ENCODE measurements at regions not wholly inside any gene's neighbourhood (a gene's known extent, or its start where the extent isn't known, plus 50 kb on each side); places are given as distances from the start of the nearest gene placed in this dataset.
"Not testable (repeated sequence)": the region's sequence is repeated elsewhere in the genome, so short reads cannot be mapped to it uniquely, and the experiment has no call there.

DNA sequence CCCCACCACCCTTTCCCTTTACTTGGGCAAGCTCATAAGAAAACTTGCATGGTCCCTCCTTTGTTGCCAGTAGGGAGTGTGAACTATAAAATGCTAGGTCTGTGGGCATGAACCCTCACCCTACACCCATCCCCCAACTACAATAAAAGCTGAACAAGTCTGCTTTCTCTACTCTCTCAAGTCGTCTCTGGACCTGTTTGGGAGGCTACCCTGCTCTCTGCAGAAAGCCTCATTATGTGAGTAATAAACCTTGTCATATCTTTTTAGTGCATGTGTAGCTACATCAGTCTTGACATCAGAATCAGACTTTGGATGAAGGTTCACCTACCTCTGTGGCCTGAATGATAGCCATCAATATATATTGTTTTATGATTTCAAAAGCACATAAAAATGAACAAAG lies 155.4 kb upstream of the FAM241A start:
- DNase-seq, result no peak

DNA sequence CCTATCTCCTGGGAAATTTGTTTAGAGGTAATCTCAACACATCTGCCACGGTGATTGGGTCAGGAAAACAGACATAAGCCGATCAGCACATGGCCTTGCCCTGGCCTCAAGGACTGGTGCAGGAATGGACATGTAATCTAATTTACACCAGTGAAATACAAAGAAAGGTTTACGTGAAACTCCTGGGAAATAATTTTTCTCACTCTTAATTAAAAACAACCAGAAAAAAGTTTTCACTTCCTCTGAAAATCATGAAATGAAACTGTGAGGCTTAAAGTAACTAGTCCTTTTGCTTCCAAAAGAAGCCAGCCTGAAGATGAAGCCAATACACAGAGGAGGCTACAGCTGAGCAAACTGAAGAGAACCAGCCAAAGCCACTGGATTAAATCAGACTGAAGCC lies 154.1 kb upstream of the FAM241A start:
- peak; percentile 78 for DNase-seq

- peak; percentile 96 for DNase-seq
These were observed 153.5 kb upstream of the FAM241A start for GRCh38 chr4:111991797-111992196.

GRCh38 chr4:111992351-111993168 lies 152.7 kb upstream of the FAM241A start:
- DNase-seq, result no peak

DNA sequence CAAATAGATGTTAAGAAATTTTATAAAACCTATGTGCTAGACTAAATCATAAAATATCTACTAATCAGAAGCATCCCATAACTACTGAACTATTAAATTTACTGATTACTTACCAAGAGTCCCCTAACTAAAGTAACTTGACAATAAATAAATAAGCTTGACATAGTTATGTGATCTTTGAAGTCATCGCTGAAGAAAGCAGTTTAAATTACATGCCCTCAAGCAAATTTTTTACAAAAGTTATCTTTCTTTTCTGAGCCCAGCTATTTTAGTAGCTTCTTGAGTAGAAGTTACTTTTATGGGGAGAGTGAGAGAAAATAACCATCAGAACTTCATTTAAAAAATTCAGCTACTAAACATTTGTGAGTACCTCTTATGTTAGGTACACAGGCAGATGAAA lies 150.9 kb upstream of the FAM241A start:
- DNase-seq, result no peak

- peak; percentile 77 for DNase-seq
These were observed 147.5 kb upstream of the FAM241A start for GRCh38 chr4:111997785-111998184.

GRCh38 chr4:111999801-112000200 lies 145.5 kb upstream of the FAM241A start:
- no peak for DNase-seq

DNA sequence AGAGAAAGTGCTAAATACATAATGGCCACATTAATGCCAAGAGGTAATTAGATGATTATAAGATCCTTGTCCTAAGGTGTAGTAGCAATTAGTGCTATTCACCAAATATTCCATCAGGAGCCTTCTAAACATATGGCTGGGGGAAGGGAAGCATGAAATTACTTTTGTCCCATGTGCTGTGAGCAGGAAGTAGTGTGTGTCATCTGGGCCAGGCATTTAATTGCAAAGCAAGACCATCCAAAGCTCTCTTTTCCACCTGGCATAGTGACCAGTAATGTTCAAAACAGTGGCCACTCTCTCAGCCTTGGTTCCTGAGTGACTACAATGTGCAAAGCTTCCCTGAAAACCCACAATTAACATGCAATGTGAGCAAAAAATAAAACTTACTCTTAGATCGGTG lies 144.2 kb upstream of the FAM241A start:
- no peak for DNase-seq

DNA sequence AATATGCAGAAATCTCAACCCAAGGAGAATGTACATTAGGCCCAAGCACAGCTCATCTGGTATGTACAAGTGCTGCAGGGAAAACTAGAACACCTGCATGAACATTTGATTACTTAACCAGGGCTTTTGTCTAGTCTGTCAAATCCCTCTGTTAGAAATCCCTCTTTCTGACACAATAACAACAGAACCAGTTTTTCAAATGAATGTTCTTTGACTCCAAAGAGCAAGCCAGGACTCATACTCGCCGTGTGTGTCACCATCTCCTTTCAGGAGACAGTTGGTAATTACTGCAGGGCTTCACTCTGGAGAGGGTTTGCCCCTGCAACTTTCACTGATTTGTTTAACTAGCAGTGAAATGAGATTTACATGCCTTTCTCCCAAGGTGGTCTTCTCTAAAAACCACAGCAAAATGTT lies 143.0 kb upstream of the FAM241A start:
- no peak for DNase-seq

DNA sequence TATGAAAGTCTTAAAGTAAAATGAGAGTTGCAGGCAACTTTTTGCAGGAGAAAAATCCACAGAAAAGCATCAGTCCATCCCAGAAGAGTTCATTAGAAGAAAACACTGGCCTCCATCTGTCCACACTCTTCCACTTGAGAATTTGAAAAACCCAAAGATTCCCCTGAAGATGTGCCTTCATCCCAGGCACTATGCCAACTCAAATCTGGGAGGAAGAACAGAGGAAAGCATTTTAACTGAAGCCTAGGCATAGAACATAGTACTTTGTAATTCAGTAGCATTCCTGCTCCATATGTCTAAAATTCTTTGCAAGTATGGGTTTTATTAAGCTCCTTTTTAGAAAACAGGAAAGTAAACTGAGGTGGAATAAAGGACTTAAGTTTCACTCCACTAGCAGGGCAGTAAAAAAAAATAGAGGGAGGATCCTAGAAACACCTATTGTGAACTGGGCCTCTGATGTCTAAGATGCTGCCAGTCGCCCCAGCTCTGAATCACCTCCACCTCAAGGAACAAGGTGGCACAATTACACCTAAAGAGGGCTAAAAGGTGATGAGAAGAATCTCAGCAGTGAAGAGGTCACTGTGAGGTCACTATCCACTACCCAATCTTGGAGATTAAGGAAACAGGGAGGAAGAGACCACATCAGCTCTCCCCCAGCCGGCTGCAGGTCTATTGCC lies 141.9 kb upstream of the FAM241A start:
- no peak for DNase-seq

GRCh38 chr4:112005027-112005426 lies 140.2 kb upstream of the FAM241A start:
- DNase-seq, result no peak

DNA sequence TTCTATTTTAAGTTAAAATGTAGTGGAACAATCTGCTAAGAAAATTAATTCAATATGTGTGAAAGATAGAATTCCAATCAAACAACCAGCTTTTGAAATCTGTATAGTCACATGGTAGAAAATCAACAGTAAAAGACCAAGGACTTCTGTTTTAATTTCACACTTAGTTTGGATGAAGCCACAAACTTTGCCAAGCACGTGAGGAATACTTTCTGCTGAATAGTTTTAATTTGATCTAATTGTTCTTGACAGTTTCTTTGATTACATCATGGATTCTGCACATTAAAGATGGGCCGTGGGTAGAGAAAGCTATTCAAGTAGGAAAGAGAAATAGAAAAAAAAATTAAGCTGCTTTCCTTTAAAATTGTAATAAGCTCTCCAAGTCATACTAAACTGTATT lies 137.9 kb upstream of the FAM241A start:
- DNase-seq, result peak; percentile 45

DNA sequence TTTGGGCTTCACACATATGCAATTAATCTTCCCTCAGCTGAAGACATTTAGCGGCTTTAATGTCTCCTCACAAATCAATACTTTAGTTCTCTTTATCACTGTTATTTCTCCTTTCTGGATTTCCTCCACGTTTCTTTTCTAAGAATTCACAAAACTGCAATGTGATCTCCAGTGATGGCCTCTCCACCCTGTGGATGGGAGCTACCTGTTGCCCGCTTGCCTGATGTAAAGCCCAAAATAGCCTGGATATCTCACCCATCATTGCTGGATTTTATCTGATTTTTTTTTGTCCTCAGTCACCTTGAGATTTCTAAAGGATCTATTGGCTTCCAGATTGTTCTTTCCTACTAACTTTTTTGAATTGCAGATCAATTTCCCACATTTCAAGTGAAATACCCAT lies 129.3 kb upstream of the FAM241A start:
- DNase-seq, result no peak

DNA sequence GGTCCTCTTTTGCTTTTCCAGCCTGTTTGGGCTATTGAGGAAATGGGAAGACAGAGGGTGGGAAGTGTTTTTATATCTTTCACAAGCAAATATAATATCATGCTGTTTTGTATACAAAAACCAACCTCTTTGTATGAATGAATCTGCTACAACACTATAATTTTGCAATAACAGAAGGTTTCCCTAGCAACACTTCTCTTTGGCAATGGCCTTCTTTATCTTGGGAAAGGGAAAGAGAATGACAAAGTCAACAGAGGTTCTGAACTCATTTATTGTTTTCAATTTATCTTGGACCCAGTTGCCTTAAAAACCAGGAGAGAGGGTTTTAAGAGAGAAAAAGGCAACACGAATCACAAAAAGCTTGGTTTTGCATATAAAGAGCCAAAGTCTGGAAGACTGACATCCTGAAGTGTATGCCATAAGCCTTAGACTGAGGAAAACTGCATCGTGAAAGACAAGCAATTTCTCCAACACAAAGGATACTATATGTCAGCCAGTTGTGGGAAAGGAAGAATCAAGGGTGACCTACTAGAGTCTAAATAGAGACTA lies 121.8 kb upstream of the FAM241A start:
- DNase-seq, result peak; percentile 41

DNA sequence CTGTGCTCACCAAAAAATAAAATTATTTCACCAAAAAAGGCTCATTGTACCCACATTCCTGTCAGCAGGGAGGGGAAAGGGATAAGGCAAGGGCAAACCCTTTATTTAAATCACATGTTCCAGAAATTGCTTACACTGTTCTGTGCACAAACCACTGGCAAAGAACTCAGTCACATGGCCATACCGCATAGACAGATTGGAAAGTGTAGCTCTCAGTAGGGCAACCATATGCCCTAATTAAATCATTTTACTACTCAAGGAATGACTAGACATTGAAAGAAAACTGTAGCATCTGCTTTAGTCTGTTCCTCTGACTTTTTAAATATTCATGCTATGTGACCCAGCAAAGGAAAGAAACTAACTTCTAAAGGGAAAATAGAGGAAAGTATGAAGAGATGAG lies 119.2 kb upstream of the FAM241A start:
- no peak for DNase-seq

DNA sequence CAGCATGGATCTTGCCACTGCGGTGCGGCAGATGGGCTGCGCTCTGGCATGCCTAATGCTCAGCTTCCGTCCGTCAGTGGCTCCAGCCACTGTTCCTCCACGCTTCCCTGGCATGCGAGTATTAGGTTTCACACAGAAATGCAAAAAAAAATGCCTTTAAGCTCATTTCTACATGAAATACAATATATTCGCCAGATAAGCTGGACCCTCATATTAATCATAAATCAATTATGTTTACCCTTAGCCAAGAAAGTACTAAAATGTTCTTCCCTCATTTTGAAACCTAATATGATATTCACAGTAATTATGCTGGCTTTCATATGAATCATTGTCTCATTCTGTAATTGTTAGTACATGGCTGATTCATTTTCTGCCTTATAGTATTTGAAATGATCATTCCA lies 115.5 kb upstream of the FAM241A start:
- no peak for DNase-seq

DNA sequence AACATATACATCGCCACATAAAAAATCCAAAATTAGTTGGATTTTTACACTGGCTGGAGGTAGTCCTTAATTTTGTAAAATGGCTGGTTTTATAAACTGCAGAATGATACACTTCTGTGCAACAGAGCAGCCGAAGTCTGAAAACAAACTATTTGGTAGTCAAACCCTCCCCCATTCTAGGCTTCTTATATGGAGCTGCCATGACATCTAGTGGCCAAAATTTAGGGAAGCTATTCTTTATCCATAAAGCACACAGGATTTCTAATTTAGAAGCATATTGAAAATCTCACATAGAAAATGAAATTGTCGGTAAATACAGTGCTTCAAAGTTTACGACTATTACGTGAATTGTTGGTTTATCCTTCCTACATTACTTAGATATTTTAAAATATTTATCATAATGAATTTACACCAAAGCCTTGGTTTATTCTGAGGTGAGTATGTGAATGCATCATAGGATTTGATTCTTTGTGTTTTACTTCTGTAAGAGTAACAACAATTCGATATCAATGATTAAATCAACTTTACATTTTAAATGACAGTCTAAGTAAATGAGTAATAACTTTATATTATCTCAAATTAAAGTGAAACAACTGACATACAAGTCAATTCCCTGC lies 113.4 kb upstream of the FAM241A start:
- DNase-seq, result peak; percentile 62

DNA sequence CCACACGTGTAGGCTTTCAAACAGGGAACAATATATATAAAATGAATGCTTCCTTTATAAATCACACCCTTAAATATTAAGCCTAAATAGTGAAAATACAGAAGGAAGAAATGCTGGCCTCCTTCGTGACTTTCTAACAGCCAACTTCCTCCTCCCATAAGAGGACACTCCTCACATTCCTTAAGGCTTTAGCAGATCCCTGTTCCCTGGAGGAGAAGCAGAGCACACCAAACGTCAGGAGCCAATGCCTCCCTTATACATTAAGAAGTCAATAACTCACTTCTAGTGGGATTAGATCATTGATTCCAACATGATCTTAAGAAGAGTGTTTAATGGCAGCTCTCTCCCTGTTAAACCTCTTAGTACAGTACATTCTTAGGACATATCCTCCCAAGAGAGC lies 108.4 kb upstream of the FAM241A start:
- no peak for DNase-seq

- DNase-seq, result no peak
These were observed 106.4 kb upstream of the FAM241A start for GRCh38 chr4:112038861-112039260.

DNA sequence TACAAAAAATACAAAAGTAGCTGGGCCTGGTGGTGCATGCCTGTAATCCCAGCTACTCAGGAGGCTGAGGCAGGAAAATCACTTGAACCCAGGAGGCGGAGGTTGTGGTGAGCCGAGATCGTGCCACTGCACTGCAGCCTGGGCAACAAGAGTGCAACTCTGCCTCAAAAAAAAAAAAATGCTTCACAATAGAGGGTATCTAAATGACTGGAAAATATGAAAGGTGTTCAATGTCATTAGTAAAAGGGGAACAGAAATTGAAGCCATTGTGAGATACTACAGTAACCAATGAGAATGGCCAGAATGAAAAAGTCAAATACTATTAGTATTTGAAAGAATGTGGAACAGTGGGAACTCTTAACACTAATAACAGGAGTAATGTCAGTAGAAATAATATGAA lies 96.1 kb upstream of the FAM241A start:
- not testable (repeated sequence) for DNase-seq

- DNase-seq, result no peak
These were observed 91.4 kb upstream of the FAM241A start for GRCh38 chr4:112053825-112054350.

DNA sequence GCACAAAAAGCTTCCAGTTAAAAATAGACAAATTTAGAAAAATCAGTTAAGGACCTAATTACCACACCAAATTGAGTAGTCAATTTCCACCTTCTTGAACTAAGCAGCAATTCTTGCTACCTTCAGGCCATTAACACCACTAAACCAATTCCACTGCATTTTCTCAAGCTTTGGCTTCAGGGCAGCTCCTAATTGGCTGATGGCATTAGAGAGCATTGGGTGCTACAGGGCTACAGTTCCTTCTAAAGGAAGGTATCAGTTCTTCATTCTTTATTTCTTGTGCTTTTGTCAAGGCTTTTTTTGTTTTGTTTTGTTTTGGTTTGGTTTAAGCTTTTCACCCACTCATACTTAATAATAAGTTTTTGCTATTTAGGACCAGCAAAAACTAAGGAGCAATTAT lies 90.2 kb upstream of the FAM241A start:
- no peak for DNase-seq

DNA sequence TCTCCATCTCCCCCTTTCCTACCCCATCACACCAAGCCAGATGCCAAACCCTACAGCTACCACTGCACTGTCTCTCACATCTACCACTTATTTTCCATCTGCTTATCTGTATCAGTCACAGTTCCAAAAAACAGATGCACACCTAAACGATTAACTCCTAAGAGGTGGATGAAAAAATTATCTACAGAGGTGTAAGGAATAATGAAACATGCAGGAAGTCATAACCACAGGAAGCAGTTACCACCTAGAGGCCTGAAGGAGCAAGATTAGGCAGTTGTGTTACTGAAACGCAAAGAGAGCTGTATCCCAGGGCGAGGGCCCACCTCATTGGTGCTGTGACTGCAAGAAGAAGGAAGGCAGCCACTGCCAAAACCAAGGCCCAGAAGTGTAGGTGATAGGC lies 87.8 kb upstream of the FAM241A start:
- no peak for DNase-seq

- DNase-seq, result peak; percentile 10
These were observed 86.8 kb upstream of the FAM241A start for GRCh38 chr4:112058433-112058832.
